HG02610 (cell line): ENCODE measurements at regions not wholly inside any gene's neighbourhood (a gene's known extent, or its start where the extent isn't known, plus 50 kb on each side); places are given as distances from the start of the nearest gene placed in this dataset.
"Not testable (repeated sequence)": the region's sequence is repeated elsewhere in the genome, so short reads cannot be mapped to it uniquely, and the experiment has no call there.

ENCODE experiments used
- ATAC-seq: cut with Tn5 transposase; IDR thresholded peaks from one replicate; pipeline ENCODE4 v1.9.1; 2021; ENCODE audit warnings: mild to moderate bottlenecking, moderate library complexity; ENCODE audit not compliant: unreplicated experiment

GRCh38 chr5:32842813-32843530, 131.9 kb downstream of the NPR3 start:
- ATAC-seq = no peak

DNA sequence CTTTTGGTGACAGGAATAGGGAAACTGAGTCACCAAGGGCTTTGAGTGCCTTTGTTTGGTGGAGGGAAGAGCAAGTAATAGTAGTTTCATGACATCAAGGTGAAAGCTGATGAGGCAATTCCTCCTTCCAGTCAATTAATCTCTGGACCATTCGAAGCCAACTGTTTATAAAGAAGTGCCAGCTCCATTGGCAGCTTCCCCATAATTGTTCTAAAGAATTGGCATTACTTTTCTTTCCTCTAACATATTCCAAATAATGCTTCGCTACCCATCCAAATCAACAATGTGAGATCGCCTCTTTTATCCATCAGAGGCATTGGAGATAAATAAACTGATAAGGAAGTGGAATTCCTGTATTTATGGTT, 132.4 kb downstream of the NPR3 start:
- no peak for ATAC-seq

DNA sequence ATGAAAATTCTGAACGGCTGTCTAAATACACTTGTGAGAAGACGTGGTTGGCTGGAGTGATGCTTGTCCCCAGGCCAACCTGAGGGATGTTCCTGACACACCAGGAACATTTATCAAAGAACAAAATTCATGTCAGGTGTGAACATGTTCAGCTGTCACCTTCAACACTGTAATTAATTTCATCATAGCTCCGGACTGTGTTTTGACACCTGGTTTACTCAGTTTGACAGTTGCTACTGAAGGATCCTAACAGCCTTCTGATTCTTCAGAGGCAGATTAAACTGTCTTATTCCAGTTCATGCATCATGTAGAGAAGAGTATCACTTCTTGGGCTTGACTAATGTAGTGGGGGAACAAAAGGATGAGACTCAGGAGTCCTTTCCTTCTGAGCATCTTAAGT, 134.1 kb downstream of the NPR3 start:
- no peak for ATAC-seq

GRCh38 chr5:32848120-32848519, 137.0 kb downstream of the NPR3 start:
- no peak for ATAC-seq

DNA sequence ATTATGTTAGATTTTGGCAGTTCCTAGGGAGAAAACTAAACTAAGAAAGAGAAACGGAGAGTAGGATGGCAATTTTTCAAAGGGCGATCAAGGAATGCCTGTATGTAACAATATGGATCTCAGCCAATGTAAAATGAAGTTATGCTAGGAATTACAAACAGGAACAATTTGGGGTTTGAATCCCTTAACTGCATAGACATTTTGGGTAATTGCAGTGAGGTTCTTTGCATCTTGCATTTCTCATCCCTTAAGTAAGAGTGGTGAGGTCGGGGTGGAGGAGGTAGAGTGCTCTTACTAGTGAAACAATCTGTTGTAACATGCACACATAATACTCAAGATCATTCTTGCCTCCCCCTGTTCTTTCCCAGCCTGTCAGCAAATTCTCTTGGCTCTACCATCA, 137.6 kb downstream of the NPR3 start:
- no peak for ATAC-seq

DNA sequence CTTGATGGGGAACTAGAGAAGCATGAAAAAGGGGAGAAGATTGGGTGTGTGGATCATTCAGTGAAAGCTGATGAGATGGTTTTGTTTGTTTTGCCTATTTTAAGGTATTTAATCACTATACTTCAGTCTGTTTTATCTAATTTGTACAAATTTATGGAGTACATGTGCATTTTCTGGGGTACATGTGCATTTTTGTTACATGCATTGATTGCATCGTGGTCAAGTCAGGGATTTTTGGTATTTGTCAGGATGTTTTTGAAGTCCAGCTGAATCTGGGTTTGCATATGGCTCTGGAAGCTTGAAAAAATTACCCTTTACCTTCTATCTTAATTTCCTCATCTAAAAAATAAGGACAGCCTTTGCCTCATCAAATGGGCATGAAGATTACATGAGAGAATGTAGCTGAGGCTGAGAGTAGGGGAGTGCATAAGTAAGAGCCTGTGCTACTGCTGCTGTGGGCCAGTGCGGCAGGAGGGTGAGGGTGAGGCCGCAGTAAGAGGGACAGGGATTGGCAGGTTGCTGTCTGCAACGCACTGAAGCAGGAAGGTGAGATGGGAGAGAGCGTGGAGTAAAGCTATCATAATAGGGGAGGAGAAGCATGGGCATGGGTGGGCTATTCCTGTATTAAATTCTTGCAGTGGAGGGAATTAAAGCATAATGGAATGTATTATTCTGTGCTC, 139.8 kb downstream of the NPR3 start:
- ATAC-seq = no peak

DNA sequence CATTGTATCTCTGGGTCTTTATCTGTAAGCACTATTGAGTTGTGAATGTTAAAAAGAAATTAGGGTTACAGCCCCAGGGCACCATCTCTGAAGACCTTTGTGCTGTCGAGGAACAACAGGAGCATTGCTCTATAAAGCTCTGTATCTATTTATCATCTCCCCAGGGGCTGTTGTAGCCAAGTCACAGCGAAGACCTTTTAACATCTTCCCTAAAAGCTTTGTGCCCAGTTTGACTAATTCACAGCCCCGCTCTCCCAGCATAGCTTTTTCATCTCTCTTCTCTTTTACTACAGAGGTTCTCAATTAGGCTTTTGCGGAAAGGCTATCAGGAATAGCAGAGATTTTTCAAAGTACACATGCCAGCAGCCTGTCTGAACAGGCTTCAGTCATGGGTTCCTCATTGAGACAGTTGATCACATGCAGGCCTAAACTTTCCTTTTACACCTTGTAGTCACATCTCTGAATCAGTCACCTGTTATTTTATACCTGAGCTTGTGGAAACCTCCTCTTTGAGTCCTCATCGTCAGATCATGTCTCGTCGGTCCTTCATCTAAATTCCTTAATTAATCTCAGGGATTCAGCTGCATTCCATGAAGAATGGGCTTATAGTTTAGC, 140.5 kb downstream of the NPR3 start:
- ATAC-seq = no peak

DNA sequence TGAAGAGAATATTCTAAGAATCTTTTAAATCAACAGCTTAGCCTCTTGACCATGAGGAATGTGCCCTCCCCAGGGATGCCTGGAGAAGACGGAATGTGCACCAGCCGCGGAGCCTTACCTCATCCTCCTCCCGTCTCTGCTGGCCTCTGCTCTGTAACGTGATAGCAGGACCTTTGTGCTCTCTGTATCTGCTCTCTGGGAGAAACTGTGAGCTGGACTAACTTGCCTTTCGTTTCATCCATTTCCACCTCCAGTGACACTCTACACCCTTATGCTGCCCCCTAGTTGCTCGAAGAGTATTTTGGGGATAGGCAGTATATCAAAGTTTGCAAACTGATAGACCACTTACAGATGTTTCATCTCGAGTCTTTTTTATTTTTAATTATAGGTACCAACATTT, 141.4 kb downstream of the NPR3 start:
- ATAC-seq = no peak

DNA sequence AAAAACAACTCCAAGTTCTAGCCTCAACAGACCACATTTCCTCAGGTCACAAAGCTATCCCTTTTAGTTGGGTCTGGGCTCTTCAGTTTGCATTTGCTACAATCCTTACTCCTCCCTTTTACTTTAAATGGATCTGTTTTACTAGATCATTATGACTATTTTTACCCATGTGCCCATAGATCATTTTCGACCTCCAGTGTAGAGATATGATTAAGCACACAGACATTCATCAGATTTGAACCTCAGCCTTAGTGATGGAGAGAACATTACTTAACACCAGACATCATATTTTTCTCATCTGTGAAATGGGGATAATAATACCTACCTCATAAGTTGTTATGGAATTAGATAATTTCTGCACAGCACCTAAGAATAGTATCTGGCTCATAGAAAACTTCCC, 141.9 kb downstream of the NPR3 start:
- no peak for ATAC-seq

DNA sequence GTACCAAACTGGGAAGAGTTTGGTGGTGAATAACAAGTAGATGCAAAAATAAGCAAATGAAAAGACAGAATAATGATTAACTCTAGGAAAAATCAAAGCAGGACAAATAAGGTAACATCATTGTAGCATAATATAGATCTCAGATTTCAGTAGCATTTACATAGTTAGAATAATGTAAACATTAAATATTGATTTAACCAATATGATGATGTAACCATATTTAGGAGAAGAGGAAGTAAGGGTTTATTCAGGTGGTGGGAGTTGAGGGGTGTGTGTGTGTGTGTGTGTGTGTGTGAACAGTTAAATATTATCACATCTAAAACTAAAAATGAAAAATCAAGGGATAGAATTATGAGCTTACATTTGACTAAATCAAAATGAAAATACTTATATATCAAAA, 143.4 kb downstream of the NPR3 start:
- no peak for ATAC-seq

GRCh38 chr5:32859211-32859641, 148.1 kb downstream of the NPR3 start:
- ATAC-seq = no peak

- ATAC-seq = no peak
These were observed 154.4 kb downstream of the NPR3 start for GRCh38 chr5:32865475-32865874.

GRCh38 chr5:32866138-32866537, 155.0 kb downstream of the NPR3 start:
- no peak for ATAC-seq

DNA sequence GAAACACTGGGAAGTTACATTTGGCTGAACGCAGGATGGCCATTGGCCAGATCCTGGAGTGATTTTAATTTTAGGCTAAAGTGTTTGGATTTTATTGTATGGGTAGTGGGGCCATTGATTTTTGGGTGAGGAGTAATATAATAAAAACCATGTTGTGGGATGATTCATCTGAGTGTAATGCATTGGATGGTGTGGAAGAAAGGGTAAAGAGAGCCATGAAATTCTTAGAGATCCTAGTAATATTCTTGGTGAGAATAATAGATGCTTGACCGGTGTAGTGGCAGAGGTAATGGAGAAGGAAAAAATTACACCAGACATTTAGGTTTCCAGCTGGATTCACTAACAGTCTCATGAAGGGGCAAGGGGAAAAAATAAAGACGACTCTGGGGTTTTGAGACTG, 158.1 kb downstream of the NPR3 start:
- no peak for ATAC-seq

- ATAC-seq = no peak
These were observed 165.7 kb downstream of the NPR3 start for GRCh38 chr5:32876791-32877190.

DNA sequence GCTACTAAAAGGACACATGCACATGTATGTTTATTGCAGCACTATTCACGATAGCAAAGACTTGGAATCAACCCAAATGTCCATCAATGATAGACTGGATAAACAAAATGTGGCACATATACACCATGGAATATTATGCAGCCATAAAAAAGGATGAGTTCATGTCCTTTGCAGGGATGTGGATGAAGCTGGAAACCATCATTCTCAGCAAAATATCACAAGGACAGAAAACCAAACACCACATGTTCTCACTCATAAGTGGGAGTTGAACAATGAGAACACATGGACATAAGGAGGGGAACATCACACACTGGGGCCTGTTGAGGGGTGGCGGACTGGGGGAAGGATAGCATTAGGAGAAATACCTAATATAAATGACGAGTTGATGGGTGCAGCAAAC, 168.2 kb downstream of the NPR3 start:
- not testable (repeated sequence) for ATAC-seq

DNA sequence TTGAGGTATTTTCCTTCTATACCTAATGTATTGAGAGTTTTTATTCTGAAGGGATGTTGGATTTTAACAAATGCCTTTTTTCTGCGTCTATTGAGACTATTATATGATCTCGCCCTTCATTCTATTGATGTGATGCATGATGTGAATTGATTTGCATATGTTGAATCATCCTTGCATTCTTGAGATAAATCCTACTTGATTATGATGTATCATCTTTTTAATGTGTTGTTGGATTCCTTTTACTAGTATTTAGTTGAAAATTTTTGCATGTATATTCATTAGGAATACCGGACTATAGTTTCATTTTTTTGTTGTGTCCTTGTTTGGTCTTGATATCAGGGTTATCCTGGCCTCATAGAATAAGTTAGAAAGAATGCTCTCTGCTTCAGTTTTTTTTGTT, 169.7 kb downstream of the NPR3 start:
- ATAC-seq = no peak

DNA sequence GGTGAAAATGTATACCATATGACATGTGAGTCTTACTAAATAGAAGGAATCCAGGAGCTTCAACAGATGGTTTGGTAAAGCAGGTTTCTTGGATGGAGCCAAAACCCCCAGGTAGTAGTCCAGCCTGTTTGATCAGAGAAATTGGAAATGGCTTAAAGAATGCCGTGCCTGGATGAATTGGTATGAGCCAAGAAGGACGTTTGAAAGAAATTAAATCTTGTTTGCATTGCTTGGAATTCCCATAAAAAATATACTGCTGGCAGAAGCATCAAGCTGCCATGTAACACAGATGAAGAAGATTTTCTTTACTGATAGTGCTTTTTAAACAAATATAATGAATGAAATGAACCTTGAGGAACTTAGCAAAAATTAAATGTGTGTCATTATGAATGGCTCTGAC, 176.3 kb downstream of the NPR3 start:
- no peak for ATAC-seq

DNA sequence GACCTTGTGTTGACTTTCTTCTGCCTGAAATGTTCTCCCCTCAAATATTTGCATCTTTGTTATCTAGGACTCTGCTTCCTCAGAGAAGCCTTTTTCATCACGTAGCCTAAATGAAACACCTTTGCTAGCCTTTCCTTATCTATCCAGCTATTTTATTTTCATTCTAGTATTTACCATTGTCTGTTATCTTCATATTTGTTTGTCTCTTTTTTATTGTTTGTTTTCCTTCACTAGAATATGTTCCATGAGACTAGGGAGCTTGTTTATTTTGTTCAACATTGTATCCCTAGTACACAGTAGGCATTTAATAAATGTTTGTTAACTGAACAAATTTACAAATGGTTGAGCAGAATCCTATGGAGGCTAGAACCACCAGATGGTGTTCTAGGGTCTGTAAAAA, 178.0 kb downstream of the NPR3 start:
- ATAC-seq = no peak

- ATAC-seq = no peak
These were observed 192.5 kb downstream of the NPR3 start for GRCh38 chr5:32903613-32904012.

DNA sequence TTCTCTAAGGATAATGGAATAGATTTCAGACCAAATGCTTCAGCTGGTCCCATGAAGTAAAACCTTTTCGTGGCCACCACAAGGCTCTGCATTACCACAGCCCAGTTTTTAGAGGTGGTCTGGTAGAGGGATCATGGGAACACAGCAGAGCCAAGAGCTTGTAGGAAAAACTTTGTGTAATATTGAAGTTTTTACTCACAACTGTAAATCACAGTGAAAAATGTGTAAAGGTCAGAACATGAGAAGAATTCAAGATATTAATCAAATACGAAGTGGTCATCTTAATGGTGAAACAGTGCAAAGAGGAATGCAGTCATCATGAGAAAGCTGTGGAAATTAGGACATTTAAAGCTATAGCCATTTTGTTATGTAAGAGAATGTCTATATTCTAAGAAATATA, 197.5 kb downstream of the NPR3 start:
- no peak for ATAC-seq

DNA sequence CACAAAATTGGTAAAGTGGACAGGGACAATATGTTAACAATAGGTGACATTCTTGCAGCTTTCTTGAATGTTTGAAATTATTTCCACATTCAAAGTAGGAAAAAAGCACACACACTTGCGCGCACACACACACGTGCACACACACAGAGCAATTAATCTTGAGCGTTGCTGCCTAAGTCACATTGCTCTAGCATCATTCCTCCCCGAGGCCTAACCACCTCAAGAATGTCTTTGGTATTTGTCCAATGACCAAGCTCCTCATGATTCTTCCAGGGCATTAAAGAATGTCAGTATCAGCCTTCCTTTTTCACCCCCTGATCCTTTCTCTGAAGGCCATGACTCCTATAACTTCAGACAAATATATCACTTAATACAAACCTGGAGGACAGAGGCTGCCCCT, 198.1 kb downstream of the NPR3 start:
- ATAC-seq = no peak
